HG02642 (cell line): ENCODE measurements at regions not wholly inside any gene's neighbourhood (a gene's known extent, or its start where the extent isn't known, plus 50 kb on each side); places are given as distances from the start of the nearest gene placed in this dataset.
"Not testable (repeated sequence)": the region's sequence is repeated elsewhere in the genome, so short reads cannot be mapped to it uniquely, and the experiment has no call there.

Source experiments
- ATAC-seq: cut with Tn5 transposase; IDR thresholded peaks from one replicate; pipeline ENCODE4 v1.9.1; 2021; ENCODE audit warnings: mild to moderate bottlenecking; ENCODE audit not compliant: unreplicated experiment, poor library complexity

- ATAC-seq = not testable (repeated sequence)
Measured at GRCh38 chr10:47711428-47711827, 52.0 kb downstream of the SYT15B start.

DNA sequence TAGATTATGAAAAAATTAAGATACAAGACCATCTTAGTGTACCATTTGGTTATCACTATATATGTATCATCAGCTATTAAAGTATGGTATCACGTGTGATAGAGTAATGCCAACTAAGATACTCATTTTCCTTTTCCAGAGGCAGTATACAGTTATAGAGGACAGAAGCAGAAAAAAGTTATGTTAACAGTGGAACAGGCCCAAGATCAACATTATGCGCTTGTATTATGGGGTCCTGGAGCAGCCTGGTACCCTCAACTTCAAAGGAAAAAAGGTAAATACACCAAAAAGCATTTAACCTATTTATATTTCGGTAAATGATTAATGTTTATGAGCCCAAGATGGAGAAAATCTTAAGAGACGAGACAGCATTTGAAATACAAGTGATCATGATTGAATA lies 52.9 kb downstream of the SYT15B start:
- ATAC-seq = not testable (repeated sequence)

DNA sequence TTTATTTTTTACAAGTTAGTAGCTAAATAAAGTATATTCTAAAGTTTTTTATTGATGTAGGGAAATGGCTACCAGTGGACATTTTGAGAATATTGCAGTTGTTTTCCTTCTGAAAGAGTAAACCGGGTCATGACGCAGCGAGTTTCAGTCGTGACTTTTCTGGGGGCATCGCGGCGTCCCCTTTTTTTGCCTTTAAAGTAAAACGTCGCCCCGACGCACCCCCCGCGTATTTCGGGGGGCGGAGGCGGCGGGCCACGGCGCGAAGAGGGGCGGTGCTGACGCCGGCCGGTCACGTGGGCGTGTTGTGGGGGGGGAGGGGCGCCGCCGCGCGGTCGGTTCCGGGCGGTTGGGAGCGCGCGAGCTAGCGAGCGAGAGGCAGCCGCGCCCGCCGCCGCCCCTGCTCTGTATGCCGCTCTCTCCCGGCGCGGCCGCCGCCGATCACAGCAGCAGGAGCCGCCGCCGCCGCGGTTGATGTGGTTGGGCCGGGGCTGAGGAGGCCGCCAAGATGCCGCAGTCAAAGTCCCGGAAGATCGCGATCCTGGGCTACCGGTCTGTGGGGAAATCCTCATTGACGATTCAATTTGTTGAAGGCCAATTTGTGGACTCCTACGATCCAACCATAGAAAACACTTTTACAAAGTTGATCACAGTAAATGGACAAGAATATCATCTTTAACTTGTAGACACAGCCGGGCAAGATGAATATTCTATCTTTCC lies 57.5 kb downstream of the SYT15B start:
- ATAC-seq = peak; percentile 99

DNA sequence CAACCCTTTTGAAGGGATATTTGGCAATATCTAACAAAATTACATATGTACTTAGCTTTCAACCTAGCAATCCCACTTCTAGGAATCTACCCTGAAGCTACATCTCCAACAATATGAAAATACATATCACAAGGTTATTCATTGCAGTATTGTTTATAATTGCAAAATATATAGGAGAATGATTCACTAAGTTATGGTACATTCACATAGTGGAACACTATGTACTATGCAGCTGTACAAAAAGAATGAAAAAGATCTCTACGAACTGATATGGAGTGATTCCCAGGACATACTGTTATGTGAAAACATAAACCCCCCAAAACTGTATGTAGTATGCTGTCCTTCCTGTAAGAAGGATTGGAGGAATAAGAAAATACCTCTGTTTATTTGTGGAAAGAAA lies 62.1 kb downstream of the SYT15B start:
- not testable (repeated sequence) for ATAC-seq

GRCh38 chr10:47699854-47700253 lies 63.5 kb downstream of the SYT15B start:
- ATAC-seq = not testable (repeated sequence)

DNA sequence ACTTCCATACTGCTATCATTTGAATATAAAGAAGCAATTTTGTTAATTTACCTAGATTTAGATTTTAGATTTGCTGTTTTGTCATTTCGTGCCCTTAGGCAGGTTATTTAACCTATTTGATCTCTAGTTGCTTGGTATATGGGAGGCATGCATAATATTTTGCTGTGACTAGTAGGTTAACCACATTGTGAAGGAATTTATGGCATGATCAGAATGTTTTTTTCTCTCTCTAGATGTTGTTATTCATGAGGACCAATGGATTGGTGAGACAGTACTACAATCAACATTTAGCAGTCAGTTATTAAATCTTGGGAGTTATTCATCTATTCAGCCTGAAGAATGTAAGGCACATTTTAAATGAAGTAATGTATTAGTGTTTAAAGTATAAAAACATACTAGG lies 67.2 kb downstream of the SYT15B start:
- ATAC-seq = not testable (repeated sequence)

DNA sequence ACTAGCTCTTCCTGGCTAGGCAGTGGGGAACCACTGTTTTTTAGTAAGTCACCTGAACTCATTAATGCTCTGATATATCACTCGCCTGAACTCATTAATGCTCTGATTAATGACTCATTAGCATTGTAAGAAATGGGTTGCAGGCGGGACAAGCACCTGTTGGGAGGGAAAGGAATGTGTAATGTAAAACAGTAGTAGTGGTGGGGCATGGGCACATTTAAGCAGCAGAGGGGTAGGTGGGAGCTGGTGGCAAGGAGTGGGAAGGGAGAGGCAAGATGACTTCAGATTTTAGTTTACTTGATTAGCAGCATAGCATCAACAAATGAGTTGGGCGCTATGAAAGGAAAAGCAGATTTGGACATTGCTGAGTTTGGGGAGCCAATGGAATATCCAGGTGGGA lies 68.2 kb downstream of the SYT15B start:
- ATAC-seq = not testable (repeated sequence)

DNA sequence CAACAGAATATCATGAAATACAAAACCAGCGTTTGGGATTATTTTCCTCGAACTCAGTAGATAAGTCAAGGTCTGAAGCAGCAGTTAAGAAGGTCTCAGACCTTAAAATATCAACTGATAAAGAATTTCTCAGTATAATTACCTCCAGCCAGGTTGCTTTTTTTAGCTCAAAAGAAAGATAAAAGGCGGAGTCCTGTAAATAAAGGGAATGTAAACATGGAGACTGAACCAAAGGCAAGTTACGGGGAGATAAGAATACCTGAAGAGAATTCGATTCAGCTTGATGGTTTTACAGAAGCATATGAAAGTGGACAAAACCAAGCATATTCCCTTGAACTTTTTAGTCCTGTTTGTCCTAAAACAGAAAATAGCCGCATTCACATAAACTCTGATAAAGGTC lies 73.1 kb downstream of the SYT15B start:
- ATAC-seq = not testable (repeated sequence)

DNA sequence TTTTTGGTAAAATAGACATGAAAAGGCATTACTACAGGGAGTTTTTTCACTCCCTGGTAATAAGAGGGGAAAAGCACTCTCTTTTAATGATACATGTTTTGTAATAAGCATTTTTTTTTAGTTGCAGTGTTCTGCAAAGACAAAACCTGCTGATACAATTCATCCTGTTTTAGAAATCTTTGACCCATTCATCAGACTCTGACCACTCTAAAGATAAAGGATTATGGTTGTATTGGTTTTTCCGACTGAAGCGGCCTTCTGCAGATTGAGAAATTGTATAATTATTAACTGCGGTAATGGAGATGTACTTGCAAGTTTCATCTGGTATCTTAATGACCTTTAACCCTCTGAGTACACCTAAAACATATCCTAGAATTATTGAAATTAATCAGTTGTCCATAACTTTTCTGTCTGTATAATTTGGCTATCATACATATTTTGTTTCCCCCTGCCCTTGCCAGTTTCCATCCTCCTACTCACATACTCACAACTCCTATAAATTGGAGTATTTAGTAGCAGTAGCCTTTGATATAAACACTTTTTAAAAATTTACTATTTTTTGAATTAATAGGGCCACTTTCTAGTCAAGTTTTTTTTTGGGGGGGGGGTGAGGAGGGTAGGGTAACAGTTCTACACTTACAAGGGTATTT lies 79.4 kb downstream of the SYT15B start:
- ATAC-seq = not testable (repeated sequence)

DNA sequence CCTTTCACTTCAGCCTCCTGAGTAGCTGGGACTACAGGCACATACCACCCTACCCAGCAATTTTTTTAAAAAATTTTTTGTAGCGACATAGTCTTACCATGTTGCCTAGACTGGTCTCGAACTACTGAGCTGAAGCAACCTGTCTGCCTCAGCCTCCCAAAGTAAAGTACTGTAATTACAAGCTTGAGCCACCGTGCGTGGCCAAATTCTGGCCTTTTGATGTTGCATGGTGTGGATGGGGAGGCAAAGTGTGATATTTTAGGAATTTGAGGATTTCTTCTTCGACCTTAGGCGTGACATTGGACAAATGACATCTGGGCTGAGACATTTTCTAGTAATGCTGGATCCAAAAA lies 81.8 kb downstream of the SYT15B start:
- ATAC-seq = not testable (repeated sequence)

DNA sequence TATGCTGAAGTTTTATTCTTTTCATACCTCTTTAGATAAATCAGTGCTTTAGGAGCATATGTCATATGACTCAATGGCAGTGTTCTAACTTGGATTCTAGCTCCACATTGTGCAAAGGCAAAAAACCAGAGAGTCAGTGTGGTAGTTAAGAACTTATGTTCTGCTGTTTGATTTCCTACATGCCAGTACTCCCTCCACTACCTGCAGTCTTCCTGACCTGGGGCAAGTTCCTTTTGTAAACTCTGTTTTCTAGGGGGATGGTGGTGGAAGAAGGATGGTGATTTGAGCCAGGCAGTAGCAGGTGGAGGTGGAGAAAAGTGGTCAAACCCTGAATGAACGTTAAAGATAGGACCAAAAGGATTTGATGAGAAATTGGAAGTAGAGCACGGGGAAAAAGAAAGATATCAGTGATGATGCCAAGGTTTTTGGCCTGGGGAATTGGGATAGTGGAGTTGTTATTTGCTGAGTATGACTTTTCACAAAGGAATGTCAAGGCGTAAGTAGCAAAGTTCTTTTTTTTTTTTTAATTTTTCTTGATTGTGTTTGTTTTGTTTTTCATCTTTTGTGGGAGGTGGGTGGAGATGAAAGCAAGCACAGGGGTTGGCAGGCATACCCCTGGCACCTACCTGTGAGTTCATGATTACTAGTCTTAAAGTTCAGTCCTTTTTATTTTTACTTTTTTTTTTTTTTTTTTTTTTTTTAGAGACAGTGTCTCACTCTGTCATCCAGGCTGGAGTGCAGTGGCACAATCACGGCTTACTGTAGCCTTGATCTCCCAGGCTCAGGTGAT lies 82.3 kb downstream of the SYT15B start:
- not testable (repeated sequence) for ATAC-seq

DNA sequence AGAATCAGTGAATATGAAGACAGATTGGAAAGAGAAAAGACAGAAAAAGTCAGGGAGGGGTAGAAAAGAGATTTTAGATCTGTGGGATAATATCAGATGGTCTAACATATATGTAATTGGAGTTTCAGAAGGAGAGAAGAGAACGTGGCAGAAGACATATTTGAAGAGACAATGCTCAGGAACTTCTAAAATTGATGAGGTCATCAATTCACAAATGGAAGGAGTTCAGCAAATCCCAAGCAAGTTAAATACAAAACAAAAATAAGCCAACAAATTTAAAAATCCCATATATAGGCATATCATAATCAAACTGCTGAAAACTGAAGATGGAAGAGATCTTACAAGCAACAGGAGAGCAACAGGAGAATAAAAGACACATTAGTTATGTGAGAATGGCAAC lies 87.3 kb downstream of the SYT15B start:
- not testable (repeated sequence) for ATAC-seq

DNA sequence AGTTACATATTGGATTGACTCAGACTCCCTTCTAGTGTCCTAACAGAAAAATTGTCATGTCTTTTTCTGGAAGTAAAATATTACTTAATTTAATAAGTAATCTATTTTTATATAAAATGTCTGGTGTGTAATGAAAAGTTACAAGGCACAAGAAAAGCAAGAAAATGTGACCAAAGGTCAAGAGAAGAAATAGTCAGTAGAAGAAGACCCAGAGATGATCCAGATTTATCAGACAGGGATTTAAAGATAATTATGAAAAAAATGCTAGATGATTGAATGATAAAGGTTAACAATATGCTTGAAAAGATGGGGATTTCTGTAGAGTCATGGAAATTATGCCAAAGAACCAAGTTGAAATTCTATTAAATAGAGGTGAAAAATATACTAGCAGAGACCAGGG lies 87.8 kb downstream of the SYT15B start:
- not testable (repeated sequence) for ATAC-seq

DNA sequence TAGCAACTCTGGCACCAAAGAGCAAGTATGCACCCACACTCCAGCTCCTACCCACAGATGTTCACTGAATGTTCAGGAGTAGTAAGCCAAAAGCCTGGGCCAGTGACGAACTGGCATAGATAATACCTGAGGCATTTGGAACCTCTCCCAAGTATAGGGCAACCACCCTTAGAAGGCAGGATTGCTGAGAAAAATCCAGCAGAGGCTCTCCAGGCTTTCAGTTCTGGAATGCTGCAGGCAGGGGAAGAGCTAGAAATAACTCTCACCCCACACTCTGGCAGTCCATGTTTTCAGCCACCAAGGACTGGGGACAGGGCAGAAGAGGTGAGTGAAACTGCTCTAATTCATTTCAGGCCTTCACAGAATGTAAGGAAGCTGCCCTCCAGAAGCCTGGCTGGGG lies 90.3 kb downstream of the SYT15B start:
- ATAC-seq = not testable (repeated sequence)

DNA sequence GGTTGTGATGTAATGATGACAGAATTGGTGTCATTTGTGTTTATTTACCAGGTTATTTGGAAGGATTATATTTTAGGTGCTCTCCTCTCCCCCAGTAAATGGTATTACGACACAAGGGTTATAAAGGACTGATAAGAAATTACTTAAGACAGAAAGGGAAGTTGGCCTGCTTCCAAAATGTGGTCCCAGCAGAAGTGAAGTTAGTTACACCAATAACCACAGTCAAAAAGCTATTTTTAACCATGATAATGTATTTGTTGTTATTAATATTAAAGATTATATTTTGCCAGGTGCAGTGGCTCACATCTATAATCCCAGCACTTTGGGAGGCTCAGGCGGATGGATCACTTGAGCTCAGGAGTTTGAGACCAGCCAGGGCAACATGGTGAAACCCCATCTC lies 92.5 kb downstream of the SYT15B start:
- ATAC-seq = not testable (repeated sequence)

GRCh38 chr10:47661955-47662577 lies 101.3 kb downstream of the SYT15B start:
- not testable (repeated sequence) for ATAC-seq

DNA sequence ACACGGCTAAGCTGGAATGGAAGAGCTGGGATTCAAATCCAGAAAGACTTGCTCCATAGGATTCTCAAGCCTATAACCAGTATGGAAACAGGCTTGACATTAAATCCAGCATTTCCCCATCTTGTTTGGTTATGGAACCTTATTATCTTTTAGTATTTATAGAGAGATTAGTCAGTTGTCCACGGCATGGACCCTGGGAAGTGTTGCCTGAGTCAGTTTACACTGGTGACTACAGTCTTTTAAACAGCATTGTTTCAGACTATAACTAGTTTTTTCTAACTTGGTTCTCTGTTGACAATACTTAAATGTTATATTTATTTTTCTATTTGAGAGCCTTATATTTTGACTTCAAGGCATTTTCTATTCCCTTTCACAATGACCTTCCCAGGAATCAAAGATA lies 106.7 kb downstream of the SYT15B start:
- ATAC-seq = not testable (repeated sequence)

- not testable (repeated sequence) for ATAC-seq
Measured at GRCh38 chr10:47654161-47654560, 109.2 kb downstream of the SYT15B start.

GRCh38 chr10:47648594-47648993 lies 114.8 kb downstream of the SYT15B start:
- not testable (repeated sequence) for ATAC-seq

DNA sequence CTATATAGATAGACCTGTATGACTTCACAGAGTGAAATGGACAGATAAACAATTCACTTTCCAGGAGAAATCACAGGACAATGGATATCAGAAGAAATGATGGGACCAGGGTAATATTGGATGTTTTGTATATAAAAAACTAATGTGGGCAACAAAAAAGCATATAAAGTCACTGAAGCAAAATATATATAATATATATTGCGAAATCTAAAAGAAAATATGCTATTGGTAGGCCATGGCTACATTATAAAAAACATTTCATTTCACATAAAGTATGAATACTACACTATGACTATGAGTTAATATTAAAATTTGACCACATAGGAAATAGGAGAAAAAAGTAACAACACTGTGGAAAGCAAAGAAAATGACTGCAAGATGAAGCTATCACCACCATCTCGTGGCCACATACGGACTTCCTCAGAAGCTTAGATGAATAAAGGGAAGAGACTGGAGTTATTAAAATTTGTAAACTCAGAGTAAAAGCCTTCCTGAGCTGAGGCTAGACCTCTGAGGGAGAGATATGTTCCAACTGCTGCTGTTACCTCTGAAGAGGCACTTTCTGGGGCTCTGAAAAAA lies 115.8 kb downstream of the SYT15B start:
- not testable (repeated sequence) for ATAC-seq
